ENCODE measurements at regions not wholly inside any gene's neighbourhood (a gene's known extent, or its start where the extent isn't known, plus 50 kb on each side); places are given as distances from the start of the nearest gene placed in this dataset.

DNA sequence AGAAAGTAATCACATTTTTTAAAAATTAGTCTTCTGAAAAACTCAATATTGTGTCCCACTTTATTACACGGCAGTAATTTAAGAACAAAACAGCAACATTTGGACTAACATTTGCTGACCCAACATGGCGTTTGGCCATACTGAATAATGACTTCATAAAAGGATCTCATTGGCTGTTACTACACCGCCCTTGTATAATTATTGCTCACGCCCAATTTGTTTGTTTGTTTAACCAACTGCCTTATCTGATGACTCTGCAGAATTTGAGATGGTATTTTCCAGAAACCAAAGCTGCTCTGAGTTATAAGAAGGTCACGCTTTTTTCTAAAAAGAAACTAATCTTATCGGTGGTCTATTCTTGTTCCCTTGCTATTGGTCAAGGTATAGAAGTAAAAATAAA lies 200.2 kb upstream of the TARS1 start:
- Histone ChIP-seq H3K9me3 (no peaks in the 10 kb centered on the region), H3K36me3 (no peaks in the 10 kb centered on the region), H3K27ac (no peak overlapping the region), H3K27me3 (no peaks in the 10 kb centered on the region), H3K4me1 (no peaks in the 10 kb centered on the region), H3K4me3 (no peak overlapping the region)
- DNase-seq, result no peak
- intact Hi-C loops (cut with DNase I; ENCODE audit: low total_unique reads), result no loop called here
- no peak for TF ChIP-seq POLR2A (IDR thresholded peaks at IDR 0.05)
- TF ChIP-seq, protein P1, sequence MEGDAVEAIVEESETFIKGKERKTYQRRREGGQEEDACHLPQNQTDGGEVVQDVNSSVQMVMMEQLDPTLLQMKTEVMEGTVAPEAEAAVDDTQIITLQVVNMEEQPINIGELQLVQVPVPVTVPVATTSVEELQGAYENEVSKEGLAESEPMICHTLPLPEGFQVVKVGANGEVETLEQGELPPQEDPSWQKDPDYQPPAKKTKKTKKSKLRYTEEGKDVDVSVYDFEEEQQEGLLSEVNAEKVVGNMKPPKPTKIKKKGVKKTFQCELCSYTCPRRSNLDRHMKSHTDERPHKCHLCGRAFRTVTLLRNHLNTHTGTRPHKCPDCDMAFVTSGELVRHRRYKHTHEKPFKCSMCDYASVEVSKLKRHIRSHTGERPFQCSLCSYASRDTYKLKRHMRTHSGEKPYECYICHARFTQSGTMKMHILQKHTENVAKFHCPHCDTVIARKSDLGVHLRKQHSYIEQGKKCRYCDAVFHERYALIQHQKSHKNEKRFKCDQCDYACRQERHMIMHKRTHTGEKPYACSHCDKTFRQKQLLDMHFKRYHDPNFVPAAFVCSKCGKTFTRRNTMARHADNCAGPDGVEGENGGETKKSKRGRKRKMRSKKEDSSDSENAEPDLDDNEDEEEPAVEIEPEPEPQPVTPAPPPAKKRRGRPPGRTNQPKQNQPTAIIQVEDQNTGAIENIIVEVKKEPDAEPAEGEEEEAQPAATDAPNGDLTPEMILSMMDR (IDR thresholded peaks at IDR 0.05), result no peak

DNA sequence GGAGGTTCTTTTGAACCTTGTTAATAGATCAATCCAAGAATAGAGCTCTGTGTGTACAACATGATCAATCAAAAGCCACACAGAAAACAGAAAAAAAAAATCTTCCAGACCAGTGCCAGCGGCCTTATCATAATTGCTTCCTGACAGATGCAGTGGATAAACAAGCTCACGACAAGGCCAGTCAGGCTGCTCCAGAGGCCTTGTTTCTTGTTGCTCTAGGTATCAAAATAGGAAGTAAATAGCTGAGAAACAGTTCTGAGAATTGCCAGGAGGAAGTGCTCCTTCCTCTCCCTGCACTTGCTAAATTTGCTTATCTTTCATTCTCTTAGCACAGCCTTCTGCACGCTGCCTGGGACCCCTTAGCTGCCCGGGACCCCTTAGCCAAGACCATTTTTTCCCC lies 199.0 kb upstream of the TARS1 start:
- DNase-seq, result no peak
- Histone ChIP-seq H3K9me3 (no peaks in the 10 kb centered on the region), H3K36me3 (no peaks in the 10 kb centered on the region), H3K4me1 (no peaks in the 10 kb centered on the region), H3K27me3 (no peaks in the 10 kb centered on the region), H3K4me3 (no peak overlapping the region), H3K27ac (no peak overlapping the region)
- TF ChIP-seq POLR2A (IDR thresholded peaks at IDR 0.05), result no peak
- TF ChIP-seq, protein P1 (IDR thresholded peaks at IDR 0.05), result no peak
- intact Hi-C loops (cut with DNase I; ENCODE audit: low total_unique reads), result no loop called here

DNA sequence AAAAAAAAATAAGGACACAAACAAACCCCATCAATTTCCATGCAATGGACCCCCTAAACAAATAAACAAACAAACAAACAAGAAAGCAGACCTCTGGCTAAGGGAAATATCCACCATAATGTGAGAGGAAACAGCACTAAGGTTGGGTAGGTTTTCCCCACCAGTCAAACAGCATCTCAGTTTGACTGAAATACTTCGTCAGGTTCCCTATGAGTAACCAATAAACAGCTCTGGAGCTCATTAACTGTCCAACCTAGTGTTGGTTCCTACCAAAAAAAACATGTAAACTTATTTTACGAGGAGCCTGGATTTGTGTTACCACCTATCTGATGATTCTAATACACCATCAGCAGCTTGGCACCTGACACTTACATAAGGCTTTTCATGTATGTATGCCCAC lies 198.5 kb upstream of the TARS1 start:
- Histone ChIP-seq H3K36me3 (no peaks in the 10 kb centered on the region), H3K27me3 (no peaks in the 10 kb centered on the region), H3K4me1 (no peaks in the 10 kb centered on the region), H3K9me3 (no peaks in the 10 kb centered on the region), H3K27ac (no peak overlapping the region), H3K4me3 (no peak overlapping the region)
- no peak for DNase-seq
- TF ChIP-seq, protein P1 (IDR thresholded peaks at IDR 0.05), result no peak
- TF ChIP-seq POLR2A (IDR thresholded peaks at IDR 0.05), result no peak
- intact Hi-C loops (cut with DNase I; ENCODE audit: low total_unique reads), result no loop called here

DNA sequence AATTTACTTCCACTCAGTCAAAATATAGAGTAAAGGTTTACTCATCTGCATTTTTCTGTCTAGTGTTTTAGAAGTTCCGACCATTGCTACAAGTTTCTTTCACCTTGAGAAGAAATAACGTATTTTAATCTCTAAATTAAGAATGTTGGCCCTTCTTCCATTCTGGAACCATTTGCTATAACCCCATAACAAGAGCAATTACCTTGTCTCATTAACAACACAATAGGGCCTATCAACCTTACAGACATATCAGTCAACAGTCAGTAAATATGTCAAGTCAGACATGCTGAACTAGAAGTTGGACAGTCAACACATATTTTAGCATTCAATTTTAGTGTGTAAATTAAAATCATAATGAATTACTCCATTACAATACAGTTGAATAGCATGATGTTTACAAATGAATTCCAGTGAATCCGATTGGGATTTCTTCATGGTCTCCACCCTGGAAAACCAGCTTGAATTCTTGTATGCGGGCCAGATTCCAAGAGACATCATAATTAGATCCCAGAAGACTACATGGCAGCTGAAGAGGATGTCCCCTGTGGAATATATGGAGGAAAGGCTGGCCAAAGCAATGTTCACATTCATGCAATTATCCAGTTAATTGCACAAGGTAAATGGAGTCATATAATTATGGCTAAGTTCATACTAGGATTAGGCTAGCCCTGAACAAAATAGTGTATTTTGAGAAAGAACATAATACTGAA lies 196.2 kb upstream of the TARS1 start:
- H3K4me3 ChIP-seq, result no peak overlapping the region
- TF ChIP-seq, protein P1 (IDR thresholded peaks at IDR 0.05), result no peak
- TF ChIP-seq POLR2A (IDR thresholded peaks at IDR 0.05), result no peak
- no peaks in the 10 kb centered on the region for H3K4me1 ChIP-seq
- DNase-seq, result no peak
- no peaks in the 10 kb centered on the region for H3K27me3 ChIP-seq
- no peaks in the 10 kb centered on the region for H3K36me3 ChIP-seq
- H3K27ac ChIP-seq, result no peak overlapping the region
- intact Hi-C loops (cut with DNase I; ENCODE audit: low total_unique reads), result no loop called here
- no peaks in the 10 kb centered on the region for H3K9me3 ChIP-seq

DNA sequence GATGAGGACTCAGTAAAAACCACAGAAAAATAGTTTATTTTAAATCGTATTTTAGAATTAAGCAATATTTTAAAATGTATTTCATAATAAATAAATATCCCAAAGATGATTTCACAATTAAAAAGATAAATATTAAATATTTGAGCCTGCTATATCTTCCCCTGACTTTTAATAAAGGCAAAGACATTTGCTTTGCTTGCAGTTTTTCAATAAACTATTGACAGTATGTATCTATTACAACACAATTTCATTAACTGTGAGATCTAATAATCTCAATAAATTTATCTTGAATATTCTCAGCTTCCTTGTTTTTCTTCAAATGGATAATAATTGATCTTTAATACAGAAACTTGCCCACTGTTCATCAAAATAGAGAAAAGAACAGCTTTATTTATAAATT lies 186.2 kb upstream of the TARS1 start:
- Histone ChIP-seq H3K27ac (no peak overlapping the region), H3K36me3 (no peaks in the 10 kb centered on the region), H3K9me3 (no peaks in the 10 kb centered on the region), H3K27me3 (no peaks in the 10 kb centered on the region), H3K4me3 (no peak overlapping the region), H3K4me1 (no peaks in the 10 kb centered on the region)
- TF ChIP-seq, protein P1 (IDR thresholded peaks at IDR 0.05), result no peak
- no peak for TF ChIP-seq POLR2A (IDR thresholded peaks at IDR 0.05)
- intact Hi-C loops (cut with DNase I; ENCODE audit: low total_unique reads), result no loop called here
- no peak for DNase-seq

Data from uterus (tissue), 3 donors.